GM23338 (cell line): ENCODE measurements at regions not wholly inside any gene's neighbourhood (a gene's known extent, or its start where the extent isn't known, plus 50 kb on each side); places are given as distances from the start of the nearest gene placed in this dataset.

Source experiments
- ATAC-seq: fragments of 200-7000 bp; cut with Tn5 transposase; 3 replicates; pipeline ENCODE4 v1.9.1; 2020
- DNase-seq: peaks from one replicate; pipeline ENCODE4 v3.0.0-alpha.2; 2015; ENCODE audit warnings: low spot score
- H2AFZ ChIP-seq: fragments of 200-600 bp; sonication (generic); 2 replicates; pipeline ENCODE4 v1.8.0; 2016; ENCODE audit warnings: antibody characterized with exemption, mild to moderate bottlenecking, moderate library complexity
- H3F3A ChIP-seq: fragments of 200-600 bp; sonication (generic); replicated peaks from 2 replicates; pipeline ENCODE4 v1.8.0; 2017; ENCODE audit warnings: antibody characterized with exemption, mixed run types, low read depth
- H3K27ac ChIP-seq: fragments of 200-600 bp; sonication (generic); 2 replicates; pipeline ENCODE4 v1.6.1; 2016; ENCODE audit warnings: low read depth
- H3K27me3 ChIP-seq: fragments of 200-600 bp; sonication (generic); 2 replicates; pipeline ENCODE4 v1.8.0; 2016; ENCODE audit warnings: mild to moderate bottlenecking, mixed run types, moderate library complexity; ENCODE audit not compliant: insufficient read depth
- H3K36me3 ChIP-seq: fragments of 200-600 bp; sonication (generic); 2 replicates; pipeline ENCODE4 v1.8.0; 2016; ENCODE audit warnings: mild to moderate bottlenecking; ENCODE audit not compliant: insufficient read depth
- H3K4me1 ChIP-seq: fragments of 200-600 bp; sonication (generic); 2 replicates; pipeline ENCODE4 v1.8.0; 2016; ENCODE audit warnings: mild to moderate bottlenecking, moderate library complexity; ENCODE audit not compliant: insufficient read depth
- H3K4me2 ChIP-seq: fragments of 200-600 bp; sonication (generic); 2 replicates; pipeline ENCODE4 v1.7.1; 2017; ENCODE audit warnings: mixed run types
- H3K4me3 ChIP-seq: fragments of 200-600 bp; sonication (generic); 2 replicates; pipeline ENCODE4 v1.6.1; 2016; ENCODE audit warnings: mixed run types
- H3K79me2 ChIP-seq: fragments of 200-600 bp; sonication (generic); replicated peaks from 2 replicates; pipeline ENCODE4 v1.8.0; 2017; ENCODE audit warnings: mild to moderate bottlenecking; ENCODE audit not compliant: insufficient read depth
- H3K9me2 ChIP-seq: fragments of 200-600 bp; sonication (generic); 2 replicates; pipeline ENCODE4 v1.8.0; 2017; ENCODE audit not compliant: insufficient read depth
- H4K20me1 ChIP-seq: fragments of 200-600 bp; sonication (generic); replicated peaks from 2 replicates; pipeline ENCODE4 v1.8.0; 2017; ENCODE audit warnings: mild to moderate bottlenecking; ENCODE audit not compliant: insufficient read depth
- H3K27ac Mint-ChIP-seq: 2 replicates; pipeline ENCODE4 v1.8.0; 2020; ENCODE audit warnings: inconsistent platforms, mild to moderate bottlenecking, moderate library complexity, mixed read lengths
- H3K27me3 Mint-ChIP-seq: 3 replicates; pipeline ENCODE4 v1.8.0; 2022; ENCODE audit warnings: low read depth, mild to moderate bottlenecking, moderate library complexity, mixed read lengths, inconsistent platforms; ENCODE audit not compliant: insufficient read depth, poor library complexity
- H3K36me3 Mint-ChIP-seq: 3 replicates; pipeline ENCODE4 v1.8.0; 2021; ENCODE audit warnings: low read depth, mild to moderate bottlenecking, inconsistent platforms, moderate library complexity, mixed read lengths
- H3K4me1 Mint-ChIP-seq: 3 replicates; pipeline ENCODE4 v1.8.0; 2020; ENCODE audit warnings: mild to moderate bottlenecking, inconsistent platforms, mixed read lengths
- H3K4me3 Mint-ChIP-seq: 3 replicates; pipeline ENCODE4 v1.8.0; 2021; ENCODE audit warnings: moderate library complexity, mild to moderate bottlenecking, inconsistent platforms, mixed read lengths
- H3K9me3 Mint-ChIP-seq: 3 replicates; pipeline ENCODE4 v1.8.0; 2020; ENCODE audit warnings: moderate library complexity, mild to moderate bottlenecking, inconsistent platforms, mixed read lengths
- CREB1 ChIP-seq: fragments of 250-450 bp; sonication (Bioruptor Pico); IDR thresholded peaks from 2 replicates; pipeline ENCODE4 v1.5.0; 2020; ENCODE audit warnings: low read depth, mild to moderate bottlenecking, moderate library complexity
- ETS1 ChIP-seq: IDR thresholded peaks from 2 replicates; pipeline ENCODE4 v1.6.1; 2016; ENCODE audit warnings: antibody characterized with exemption
- EZH2 ChIP-seq: fragments of 200-600 bp; sonication (generic); IDR thresholded peaks from one replicate; pipeline ENCODE4 v1.8.0; 2017; ENCODE audit warnings: antibody characterized with exemption, mild to moderate bottlenecking, low read depth; ENCODE audit not compliant: unreplicated experiment
- EZH2phosphoT487 ChIP-seq: fragments of 200-600 bp; sonication (generic); IDR thresholded peaks from one replicate; pipeline ENCODE4 v1.8.1; 2018; ENCODE audit warnings: antibody characterized with exemption; ENCODE audit not compliant: unreplicated experiment
- JUNB ChIP-seq: IDR thresholded peaks from one replicate; pipeline ENCODE4 v1.6.1; 2016; ENCODE audit warnings: antibody characterized with exemption; ENCODE audit not compliant: unreplicated experiment
- NANOG ChIP-seq: IDR thresholded peaks from 2 replicates; pipeline ENCODE4 v1.6.1; 2016; ENCODE audit warnings: antibody characterized with exemption, borderline replicate concordance
- POLR2AphosphoS5 ChIP-seq: IDR thresholded peaks from 2 replicates; pipeline ENCODE4 v1.6.1; 2016; ENCODE audit warnings: antibody characterized with exemption, low read depth
- REST ChIP-seq: IDR thresholded peaks from one replicate; pipeline ENCODE4 v1.6.1; 2018; ENCODE audit warnings: antibody characterized with exemption; ENCODE audit not compliant: unreplicated experiment
- STAT1 ChIP-seq: IDR thresholded peaks from one replicate; pipeline ENCODE4 v1.6.1; 2016; ENCODE audit warnings: antibody characterized with exemption; ENCODE audit not compliant: unreplicated experiment
- ZNF114 ChIP-seq: fragments of 250-450 bp; sonication (Bioruptor Pico); IDR thresholded peaks from 2 replicates; pipeline ENCODE4 v1.5.0; 2020; ENCODE audit warnings: mild to moderate bottlenecking, moderate library complexity
- ZNF331 ChIP-seq: fragments of 250-450 bp; sonication (Bioruptor Pico); IDR thresholded peaks from 2 replicates; pipeline ENCODE4 v1.5.0; 2020; ENCODE audit warnings: low read depth, mild to moderate bottlenecking, moderate library complexity
- ZNF462 ChIP-seq: fragments of 250-450 bp; sonication (Bioruptor Pico); IDR thresholded peaks from 2 replicates; pipeline ENCODE4 v1.5.0; 2020; ENCODE audit warnings: mild to moderate bottlenecking, moderate library complexity
- TF ChIP-seq, protein P1 (sequence below), 2 experiments: fragments of 200-600 bp in 1 of 2; sonication (generic) in 1 of 2; conservative IDR thresholded peaks; 2 replicates each; pipeline versions ENCODE4 v1.5.1 to v1.6.1; 2016 to 2017; ENCODE audit warnings: antibody characterized with exemption in 2 of 2, low read depth in 2 of 2, mild to moderate bottlenecking in 2 of 2, moderate library complexity in 1 of 2

DNA sequence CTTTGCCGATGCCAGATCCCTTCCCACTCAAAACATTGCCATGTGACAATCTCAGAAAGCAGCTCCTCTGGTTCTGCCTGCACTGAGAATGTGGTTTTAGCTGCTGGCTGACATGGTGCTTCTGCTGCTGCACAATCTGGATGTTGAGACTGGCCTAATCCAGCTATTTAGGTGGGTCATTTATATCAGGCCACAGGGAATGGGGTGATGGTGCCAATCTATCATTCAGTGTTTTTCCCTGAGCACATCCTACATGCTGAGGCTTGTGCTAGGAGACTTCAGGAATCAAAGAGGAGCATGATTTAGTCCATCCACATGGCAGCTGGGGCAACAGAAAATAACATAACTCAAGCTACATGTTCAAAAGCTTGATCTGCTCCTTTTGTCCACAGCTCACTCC, 144.7 kb downstream of the CYRIA start:
- H3K27ac Mint-ChIP-seq, result no peak overlapping the region
- no peaks in the 10 kb centered on the region for H3K27me3 ChIP-seq
- no peaks in the 10 kb centered on the region for H4K20me1 ChIP-seq
- ATAC-seq (no peak), DNase-seq (no peak)
- H3K9me3 Mint-ChIP-seq, result no peaks in the 10 kb centered on the region; the same call in 2 of the 3 replicates
- H3K36me3 ChIP-seq, result no peaks in the 10 kb centered on the region
- no peak overlapping the region for H3K27ac ChIP-seq
- no peaks in the 10 kb centered on the region for H3F3A ChIP-seq
- H3K79me2 ChIP-seq, result no peaks in the 10 kb centered on the region
- no peaks in the 10 kb centered on the region for H3K4me1 ChIP-seq
- H3K36me3 Mint-ChIP-seq, result no peaks in the 10 kb centered on the region
- H2AFZ ChIP-seq, result no peak overlapping the region
- H3K9me2 ChIP-seq, result 0 out of 2 replicates have a peak, but pooled peaks cover 3% of the 10 kb centered on the region
- peaks cover 2% of the 10 kb centered on the region for H3K27me3 Mint-ChIP-seq
- H3K4me2 ChIP-seq, result no peak overlapping the region
- TF ChIP-seq ZNF331, result no peak
- TF ChIP-seq ZNF114 (CRISPR knock-in tag), result no peak
- TF ChIP-seq JUNB, result no peak
- no peak for TF ChIP-seq EZH2phosphoT487
- TF ChIP-seq STAT1, result no peak
- no peak for TF ChIP-seq CREB1 (CRISPR knock-in tag)
- no peak for TF ChIP-seq POLR2AphosphoS5
- no peak for TF ChIP-seq NANOG
- no peak for TF ChIP-seq REST
- TF ChIP-seq ETS1, result no peak
- no peak for TF ChIP-seq ZNF462 (CRISPR knock-in tag)
- TF ChIP-seq, protein P1, sequence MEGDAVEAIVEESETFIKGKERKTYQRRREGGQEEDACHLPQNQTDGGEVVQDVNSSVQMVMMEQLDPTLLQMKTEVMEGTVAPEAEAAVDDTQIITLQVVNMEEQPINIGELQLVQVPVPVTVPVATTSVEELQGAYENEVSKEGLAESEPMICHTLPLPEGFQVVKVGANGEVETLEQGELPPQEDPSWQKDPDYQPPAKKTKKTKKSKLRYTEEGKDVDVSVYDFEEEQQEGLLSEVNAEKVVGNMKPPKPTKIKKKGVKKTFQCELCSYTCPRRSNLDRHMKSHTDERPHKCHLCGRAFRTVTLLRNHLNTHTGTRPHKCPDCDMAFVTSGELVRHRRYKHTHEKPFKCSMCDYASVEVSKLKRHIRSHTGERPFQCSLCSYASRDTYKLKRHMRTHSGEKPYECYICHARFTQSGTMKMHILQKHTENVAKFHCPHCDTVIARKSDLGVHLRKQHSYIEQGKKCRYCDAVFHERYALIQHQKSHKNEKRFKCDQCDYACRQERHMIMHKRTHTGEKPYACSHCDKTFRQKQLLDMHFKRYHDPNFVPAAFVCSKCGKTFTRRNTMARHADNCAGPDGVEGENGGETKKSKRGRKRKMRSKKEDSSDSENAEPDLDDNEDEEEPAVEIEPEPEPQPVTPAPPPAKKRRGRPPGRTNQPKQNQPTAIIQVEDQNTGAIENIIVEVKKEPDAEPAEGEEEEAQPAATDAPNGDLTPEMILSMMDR (conservative IDR thresholded peaks at IDR 0.05; ENCODE audit: low read depth in 2 of 2), result no peak
- no peak for TF ChIP-seq EZH2
- H3K4me3 Mint-ChIP-seq, result no peak overlapping the region
- no peak overlapping the region for H3K4me3 ChIP-seq
- peaks cover 8% of the 10 kb centered on the region for H3K4me1 Mint-ChIP-seq
